ENCODE measurements at regions not wholly inside any gene's neighbourhood (a gene's known extent, or its start where the extent isn't known, plus 50 kb on each side); places are given as distances from the start of the nearest gene placed in this dataset.
A peak's percentile ranks its signal among the peaks of the same experiment; 100 is the strongest.

DNA sequence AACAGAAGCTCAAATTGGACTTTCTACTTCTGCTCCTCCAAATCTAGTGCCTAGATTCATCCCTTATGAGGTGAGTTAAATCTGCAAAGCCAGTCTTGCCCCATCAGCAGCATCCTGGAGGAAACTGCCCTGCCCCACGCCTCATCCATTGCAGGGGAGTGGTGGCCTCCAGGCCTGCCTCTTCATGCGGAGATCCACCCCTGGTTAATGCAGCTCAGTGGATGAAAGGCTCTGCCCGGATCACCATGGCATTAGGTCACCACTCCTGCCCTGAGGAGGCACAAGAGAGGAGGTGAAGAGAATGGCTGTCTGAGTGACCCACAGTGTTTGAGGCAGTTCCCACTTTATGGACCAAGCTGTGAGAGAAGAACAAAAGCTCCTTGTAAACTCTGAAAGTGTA lies 218.1 kb downstream of the C12orf75 start:
- Mint-ChIP-seq H3K27ac (no peak overlapping the region), H3K36me3 (no peaks in the 10 kb centered on the region)
- no peak for DNase-seq (ENCODE audit: low spot score)

DNA sequence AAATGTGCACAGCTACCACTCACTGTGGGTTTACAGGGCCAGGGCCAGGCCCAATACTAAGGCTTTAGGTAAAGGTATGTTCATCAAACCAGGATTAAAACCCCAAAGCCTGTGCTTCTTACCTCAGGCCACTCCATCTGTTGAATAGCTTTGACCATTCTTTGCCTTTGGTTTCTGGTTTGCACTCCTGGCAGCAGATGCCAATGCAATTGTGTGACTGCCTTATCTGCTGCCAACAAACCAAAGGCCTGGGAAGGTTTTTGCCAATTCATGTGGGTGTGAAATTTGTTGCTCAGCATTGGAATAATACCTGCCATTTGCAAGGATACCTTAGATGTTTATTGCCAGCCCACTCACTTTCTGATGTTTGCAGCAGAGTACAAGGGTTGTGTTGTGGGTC lies 221.6 kb downstream of the C12orf75 start:
- peaks cover 1% of the 10 kb centered on the region for H3K9me3 Mint-ChIP-seq
- ATAC-seq (no peak), DNase-seq (ENCODE audit: low spot score) (no peak)
- H3K4me1 Mint-ChIP-seq (ENCODE audit: low read depth in 2 of 2): no peaks in the 10 kb centered on the region
- no peak overlapping the region for H3K27ac Mint-ChIP-seq
- no peaks in the 10 kb centered on the region for H3K36me3 Mint-ChIP-seq
- H3K27me3 Mint-ChIP-seq: no peaks in the 10 kb centered on the region
- H3K4me3 Mint-ChIP-seq: no peak overlapping the region

More for the DNA sequence above, 218.1 kb downstream of the C12orf75 start:
- Mint-ChIP-seq H3K9me3 (peaks cover 3% of the 10 kb centered on the region), H3K27me3 (no peaks in the 10 kb centered on the region), H3K4me3 (no peak overlapping the region), H3K4me1 (ENCODE audit: low read depth in 2 of 2) (no peaks in the 10 kb centered on the region)
- ATAC-seq: no peak

DNA sequence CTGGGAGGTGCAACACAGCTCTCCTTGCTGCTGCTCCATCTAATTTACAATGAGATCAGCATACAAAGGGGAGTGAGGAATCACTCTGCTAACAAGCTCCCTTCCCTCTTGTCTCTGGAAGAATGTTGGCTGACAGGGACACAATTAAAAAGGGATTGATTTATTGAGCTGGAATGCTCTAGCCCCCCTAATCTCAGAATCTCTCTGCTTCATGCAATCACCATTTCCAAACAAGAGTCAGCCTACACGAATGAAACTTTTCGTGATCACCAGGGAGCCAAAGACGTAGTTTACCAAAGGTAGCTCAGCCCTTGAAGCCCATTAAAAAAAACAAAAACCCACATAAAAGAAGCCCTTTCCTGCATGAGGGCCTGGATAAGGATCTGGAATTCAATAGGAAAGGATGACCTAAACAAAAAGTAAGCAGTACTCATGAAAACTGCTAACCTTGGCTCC lies 223.8 kb downstream of the C12orf75 start:
- ATAC-seq: no peak
- Mint-ChIP-seq H3K27ac (no peak overlapping the region), H3K27me3 (no peaks in the 10 kb centered on the region), H3K36me3 (no peaks in the 10 kb centered on the region), H3K9me3 (no peaks in the 10 kb centered on the region), H3K4me1 (ENCODE audit: low read depth in 2 of 2) (no peaks in the 10 kb centered on the region), H3K4me3 (no peak overlapping the region)
- DNase-seq (ENCODE audit: low spot score): no peak

DNA sequence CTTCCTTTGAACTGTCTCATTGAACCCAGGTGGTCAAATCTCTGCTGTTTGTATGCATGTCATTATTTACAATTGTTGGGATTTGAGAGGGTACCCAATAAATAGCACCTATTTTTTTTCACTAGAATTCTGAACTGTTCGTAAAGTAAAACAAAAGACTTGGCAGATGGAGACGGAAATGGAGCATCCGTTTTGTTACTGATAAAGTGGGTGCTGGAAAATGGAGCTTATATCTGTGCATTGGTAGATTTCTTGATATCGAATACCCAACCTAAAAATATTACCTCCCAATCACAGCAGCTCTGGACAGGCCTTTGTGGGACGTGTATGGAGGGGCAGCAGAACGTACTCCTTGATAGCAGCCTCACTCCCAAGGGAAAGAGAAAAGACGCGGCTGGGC lies 224.4 kb downstream of the C12orf75 start:
- Mint-ChIP-seq H3K36me3 (no peaks in the 10 kb centered on the region), H3K27ac (no peak overlapping the region)
- no peak for ATAC-seq

DNA sequence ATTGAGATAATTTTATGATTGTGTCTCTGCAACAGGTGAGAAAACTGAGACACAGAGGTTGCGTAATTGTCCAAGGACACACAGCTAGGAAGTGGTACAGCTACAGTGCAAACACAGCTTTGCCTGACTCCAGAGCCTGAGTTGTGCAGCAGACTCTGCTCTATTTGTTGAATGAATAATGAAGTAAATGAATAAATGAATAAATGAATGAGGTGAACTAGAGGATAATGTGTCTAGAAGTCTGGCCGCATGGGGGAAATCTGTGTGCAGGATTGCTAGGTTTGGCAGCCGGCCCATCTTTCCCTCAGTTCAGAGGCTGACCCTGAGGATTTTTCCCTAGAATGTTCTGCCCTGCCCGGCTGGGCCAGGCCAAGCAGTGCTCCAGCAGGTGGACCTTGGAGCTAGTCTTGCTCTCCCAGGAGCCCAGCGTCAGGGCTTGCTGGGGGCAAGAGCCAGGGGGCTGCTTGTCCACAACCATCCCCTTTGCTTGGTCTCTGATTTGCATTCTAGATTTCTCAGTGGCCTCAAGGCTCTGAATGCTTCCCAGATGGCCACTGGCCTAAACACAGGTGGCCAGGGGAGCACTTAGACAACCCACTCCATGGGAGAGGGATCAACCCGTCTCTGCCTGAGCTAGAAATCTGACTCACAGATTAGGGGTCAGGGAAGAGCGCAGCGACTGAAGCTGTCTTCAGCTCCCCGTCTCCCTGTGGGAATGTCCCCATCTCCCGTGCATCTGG lies 225.2 kb downstream of the C12orf75 start:
- H3K4me3 Mint-ChIP-seq: no peak overlapping the region
- no peaks in the 10 kb centered on the region for H3K9me3 Mint-ChIP-seq
- H3K36me3 Mint-ChIP-seq: no peaks in the 10 kb centered on the region
- no peaks in the 10 kb centered on the region for H3K4me1 Mint-ChIP-seq (ENCODE audit: low read depth in 2 of 2)
- ATAC-seq (no peak), DNase-seq (ENCODE audit: low spot score) (no peak)
- H3K27ac Mint-ChIP-seq: no peak overlapping the region
- H3K27me3 Mint-ChIP-seq: peaks cover 0 to 7% of the 10 kb centered on the region in 2 donors

More for the DNA sequence above, 224.4 kb downstream of the C12orf75 start:
- no peak for DNase-seq (ENCODE audit: low spot score)
- Mint-ChIP-seq H3K27me3 (no peaks in the 10 kb centered on the region), H3K4me1 (ENCODE audit: low read depth in 2 of 2) (no peaks in the 10 kb centered on the region), H3K4me3 (no peak overlapping the region), H3K9me3 (no peaks in the 10 kb centered on the region)

DNA sequence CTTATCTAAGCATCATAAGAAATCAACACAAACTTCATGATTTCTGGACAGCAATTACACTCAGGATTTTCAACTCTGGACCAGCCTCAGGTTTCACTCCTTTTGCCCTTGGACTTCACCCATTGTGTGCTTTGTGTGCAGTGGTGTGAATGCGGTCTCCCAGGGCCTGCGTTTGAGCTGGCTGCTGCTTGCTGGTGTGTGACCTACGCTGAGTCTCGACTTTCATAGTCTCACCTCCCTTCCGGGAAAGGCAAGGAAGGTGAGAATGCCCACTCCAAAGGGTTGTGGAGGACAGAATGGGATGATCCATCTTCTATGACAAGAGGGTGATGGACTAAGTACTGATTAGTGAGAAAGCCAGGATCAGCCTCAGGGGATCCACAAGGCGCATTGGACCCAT lies 228.8 kb downstream of the C12orf75 start:
- Mint-ChIP-seq H3K4me1 (ENCODE audit: low read depth in 2 of 2) (no peaks in the 10 kb centered on the region), H3K9me3 (no peaks in the 10 kb centered on the region), H3K27me3 (peaks cover 0 to 10% of the 10 kb centered on the region in 2 donors), H3K27ac (no peak overlapping the region), H3K4me3 (no peak overlapping the region), H3K36me3 (no peaks in the 10 kb centered on the region)
- peak in 1 of 2 donors; percentile 26 for ATAC-seq
- no peak for DNase-seq (ENCODE audit: low spot score)

DNA sequence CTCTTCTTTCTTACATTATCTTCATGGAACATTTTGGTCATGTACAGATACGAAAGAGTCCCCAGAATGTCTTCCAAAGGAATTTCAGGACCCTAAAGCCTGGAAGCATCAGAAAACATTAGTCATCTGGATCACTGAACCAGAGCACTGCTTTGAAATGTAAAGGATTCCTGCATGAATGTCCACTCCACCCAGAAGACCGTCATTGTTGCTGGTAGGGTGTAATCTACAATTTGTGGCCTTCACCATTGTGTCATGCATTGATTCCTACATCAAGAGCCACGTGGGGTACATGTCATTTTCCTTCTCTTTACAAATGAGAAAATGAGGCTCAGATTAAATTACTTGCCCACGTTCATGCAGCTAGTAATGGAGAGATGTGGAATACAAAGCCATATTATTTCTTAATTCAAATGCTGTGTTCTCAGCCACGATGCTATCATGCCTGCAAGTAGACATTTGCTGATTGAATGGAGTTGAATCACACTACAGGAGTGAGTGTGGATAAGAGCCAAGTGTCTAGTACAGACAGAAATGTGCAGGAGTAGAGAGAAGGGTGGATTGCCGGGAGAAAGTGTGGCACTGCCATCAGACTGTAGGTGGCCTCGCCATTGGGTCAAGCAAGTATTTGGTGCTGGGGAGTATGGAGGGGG lies 231.2 kb downstream of the C12orf75 start:
- Mint-ChIP-seq H3K9me3 (no peaks in the 10 kb centered on the region), H3K27ac (no peak overlapping the region), H3K4me1 (ENCODE audit: low read depth in 2 of 2) (no peaks in the 10 kb centered on the region), H3K4me3 (no peak overlapping the region), H3K27me3 (peaks cover 3 to 10% of the 10 kb centered on the region in 2 donors), H3K36me3 (no peaks in the 10 kb centered on the region)
- ATAC-seq: no peak
- no peak for DNase-seq (ENCODE audit: low spot score)

DNA sequence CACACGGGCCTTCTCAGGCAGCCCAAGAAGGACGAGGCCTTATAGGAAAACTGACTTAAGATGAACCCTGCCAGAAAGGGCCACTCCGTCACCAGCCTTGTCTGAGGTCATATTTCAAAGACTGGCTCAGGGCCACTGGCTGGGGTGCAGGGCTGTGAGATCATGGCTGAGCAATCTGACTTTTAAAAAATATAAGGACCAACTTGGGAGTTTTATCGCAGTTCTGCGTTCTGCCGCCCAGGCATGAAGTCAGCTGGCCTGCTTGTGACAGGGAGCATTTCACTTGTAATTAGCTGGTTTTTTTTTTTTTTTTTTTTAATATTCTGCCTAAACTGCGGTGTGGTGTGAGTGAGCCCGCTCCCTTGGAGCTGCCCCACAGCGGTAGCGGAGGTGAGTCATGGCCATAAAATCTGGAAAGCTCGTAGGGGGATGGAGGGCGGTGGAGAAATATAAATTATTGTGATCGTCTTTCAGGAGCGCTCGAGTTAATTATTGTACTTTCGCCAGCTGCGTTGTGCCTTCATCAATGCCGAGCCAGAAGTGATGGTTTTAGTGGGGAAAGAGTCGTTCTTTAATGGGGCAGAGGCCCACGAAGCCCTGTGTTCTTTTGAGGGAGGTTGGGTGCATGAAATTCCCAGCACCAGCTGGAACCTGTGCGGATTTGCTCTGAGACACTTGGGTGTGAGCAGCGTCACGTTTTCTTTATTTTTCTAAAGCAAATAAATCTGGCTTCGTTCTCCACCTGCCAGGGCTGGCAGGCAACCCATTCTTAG lies 231.9 kb downstream of the C12orf75 start:
- DNase-seq (ENCODE audit: low spot score) (no peak), ATAC-seq (no peak)
- H3K4me3 Mint-ChIP-seq: no peak overlapping the region
- H3K4me1 Mint-ChIP-seq (ENCODE audit: low read depth in 2 of 2): no peaks in the 10 kb centered on the region
- peaks cover 3 to 11% of the 10 kb centered on the region in 2 donors for H3K27me3 Mint-ChIP-seq
- H3K36me3 Mint-ChIP-seq: no peaks in the 10 kb centered on the region
- no peaks in the 10 kb centered on the region for H3K9me3 Mint-ChIP-seq
- H3K27ac Mint-ChIP-seq: no peak overlapping the region

DNA sequence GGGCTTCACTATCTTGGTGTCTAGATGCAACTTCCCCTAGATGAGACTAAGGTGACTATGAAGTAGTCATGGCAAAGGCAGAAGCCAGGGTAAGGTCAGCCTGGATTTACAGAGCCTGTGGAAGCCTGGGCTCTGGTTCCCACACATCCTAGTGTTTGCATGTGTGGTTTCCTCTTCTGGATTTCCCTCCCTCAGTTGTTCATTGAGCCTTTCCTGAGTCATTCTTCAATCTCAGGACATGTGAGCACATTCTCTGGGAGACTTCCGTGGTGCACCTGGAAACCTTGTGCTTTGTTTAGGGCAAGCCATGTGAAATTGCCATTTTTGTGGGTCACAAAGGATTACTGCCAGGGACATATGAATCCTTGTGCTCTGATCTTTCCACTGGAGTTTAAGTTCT lies 236.6 kb downstream of the C12orf75 start:
- Mint-ChIP-seq H3K4me3 (no peak overlapping the region), H3K27me3 (peaks cover 3 to 6% of the 10 kb centered on the region in 2 donors), H3K27ac (no peak overlapping the region), H3K9me3 (no peaks in the 10 kb centered on the region), H3K4me1 (ENCODE audit: low read depth in 2 of 2) (peaks cover 0 to 8% of the 10 kb centered on the region in 2 donors), H3K36me3 (no peaks in the 10 kb centered on the region)
- DNase-seq (ENCODE audit: low spot score) (no peak), ATAC-seq (no peak)

DNA sequence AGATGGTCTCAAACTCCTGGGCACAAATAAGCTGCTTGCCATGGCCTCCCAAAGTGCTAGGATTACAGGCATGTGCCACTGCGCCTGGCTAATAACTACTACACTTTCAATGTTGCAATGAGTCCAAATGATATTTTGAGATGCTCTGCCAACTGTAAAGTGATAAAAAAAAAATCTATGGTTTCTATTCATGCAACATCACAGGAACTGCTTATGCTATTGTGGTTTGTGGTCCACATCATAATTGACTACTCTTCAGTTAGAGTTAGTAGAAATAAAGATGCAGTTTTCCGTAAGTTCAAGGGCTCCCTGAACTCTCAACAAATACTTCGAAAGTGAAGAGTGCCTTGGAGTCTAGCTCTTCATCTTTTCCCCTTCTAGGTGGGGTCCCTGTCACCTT lies 239.4 kb downstream of the C12orf75 start:
- H3K9me3 Mint-ChIP-seq: no peaks in the 10 kb centered on the region
- peaks cover 0 to 8% of the 10 kb centered on the region in 2 donors for H3K4me1 Mint-ChIP-seq (ENCODE audit: low read depth in 2 of 2)
- H3K27me3 Mint-ChIP-seq: peaks cover 7 to 24% of the 10 kb centered on the region in 2 donors
- DNase-seq (ENCODE audit: low spot score) (no peak), ATAC-seq (peak in 1 of 2 donors; percentile 51)
- H3K4me3 Mint-ChIP-seq: no peak overlapping the region
- no peak overlapping the region for H3K27ac Mint-ChIP-seq
- no peaks in the 10 kb centered on the region for H3K36me3 Mint-ChIP-seq

DNA sequence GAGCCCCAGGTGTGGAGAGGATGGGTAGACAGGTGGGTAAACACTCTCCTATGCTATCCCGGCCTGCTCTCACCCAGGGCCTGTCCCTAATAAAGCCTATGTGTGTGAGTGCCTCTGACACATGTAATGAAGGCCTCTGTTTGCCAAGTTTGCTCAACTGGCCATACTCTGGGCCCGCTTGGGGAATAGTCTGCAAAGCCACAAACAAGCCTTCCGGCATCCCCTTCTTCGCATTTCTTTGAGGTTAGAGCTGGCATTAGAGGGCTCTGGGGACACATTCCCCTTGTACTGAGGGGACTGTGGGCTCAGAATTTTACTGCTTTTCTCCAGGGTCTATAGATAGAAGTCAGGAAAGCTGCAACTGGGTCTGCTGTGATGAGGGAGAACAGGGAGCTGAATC lies 240.5 kb downstream of the C12orf75 start:
- H3K36me3 Mint-ChIP-seq: no peaks in the 10 kb centered on the region
- no peak for DNase-seq (ENCODE audit: low spot score)
- no peak overlapping the region for H3K27ac Mint-ChIP-seq
- no peaks in the 10 kb centered on the region for H3K9me3 Mint-ChIP-seq
- H3K4me1 Mint-ChIP-seq (ENCODE audit: low read depth in 2 of 2): peaks cover 0 to 8% of the 10 kb centered on the region in 2 donors
- no peak overlapping the region for H3K4me3 Mint-ChIP-seq
- ATAC-seq: peak in 1 of 2 donors; percentile 38
- H3K27me3 Mint-ChIP-seq: peaks cover 8 to 34% of the 10 kb centered on the region in 2 donors

DNA sequence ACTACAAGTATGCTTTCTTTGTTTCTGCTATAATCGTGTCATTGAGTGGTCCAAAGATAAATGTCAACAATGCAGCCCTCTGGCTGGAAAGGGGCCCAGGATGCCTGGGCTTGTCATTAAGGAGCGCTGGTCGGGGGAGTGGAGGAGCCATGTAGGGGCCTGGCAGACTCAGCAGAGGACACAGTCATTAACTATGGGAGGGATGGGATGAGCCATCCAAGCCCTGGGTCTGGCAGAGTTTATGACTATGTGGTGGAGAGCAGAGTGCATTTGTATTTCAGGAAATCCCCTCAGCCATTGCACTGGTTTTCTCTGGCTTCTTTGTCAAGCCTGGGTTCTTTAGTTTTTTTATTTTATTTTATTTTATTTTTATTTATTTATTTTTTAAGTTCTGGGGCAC lies 243.1 kb downstream of the C12orf75 start:
- H3K27me3 Mint-ChIP-seq: peaks cover 12 to 34% of the 10 kb centered on the region in 2 donors
- ATAC-seq: no peak
- no peak overlapping the region for H3K4me3 Mint-ChIP-seq
- DNase-seq (ENCODE audit: low spot score): no peak
- no peak overlapping the region for H3K27ac Mint-ChIP-seq
- no peaks in the 10 kb centered on the region for H3K9me3 Mint-ChIP-seq
- H3K36me3 Mint-ChIP-seq: no peaks in the 10 kb centered on the region
- peaks cover 0 to 8% of the 10 kb centered on the region in 2 donors for H3K4me1 Mint-ChIP-seq (ENCODE audit: low read depth in 2 of 2)

DNA sequence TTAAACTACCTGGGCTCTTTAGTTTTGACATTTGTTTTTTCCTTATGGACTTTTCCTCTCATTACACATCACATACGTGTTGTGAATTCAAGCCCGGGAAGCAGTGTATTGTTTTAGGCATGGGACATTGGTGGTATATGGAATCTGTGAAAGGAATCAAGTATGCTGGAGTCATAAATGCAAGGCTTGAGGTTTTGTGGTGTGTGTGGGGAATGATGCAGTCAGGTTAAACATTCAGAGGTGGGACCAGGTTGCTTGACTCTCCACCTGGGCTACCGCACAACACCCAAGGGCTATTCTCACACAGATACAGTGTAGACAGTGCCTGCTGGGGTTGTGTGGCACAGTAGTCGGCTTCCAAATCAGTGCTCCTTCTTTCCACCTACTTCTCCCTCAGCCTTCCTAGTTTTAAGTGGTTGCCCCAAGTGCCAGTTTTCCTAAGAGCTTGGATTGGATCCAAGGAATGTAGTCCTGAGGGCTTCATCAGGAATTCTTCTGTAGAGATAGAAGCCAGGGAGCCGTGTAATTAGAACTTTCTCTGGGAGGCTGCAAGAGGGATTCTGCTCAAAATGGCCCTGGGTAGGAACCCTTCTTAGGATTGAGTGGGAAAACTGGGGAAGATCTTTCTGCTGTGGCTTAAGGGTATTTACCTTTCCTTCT lies 243.7 kb downstream of the C12orf75 start:
- Mint-ChIP-seq H3K36me3 (no peaks in the 10 kb centered on the region), H3K9me3 (no peaks in the 10 kb centered on the region)
- DNase-seq (ENCODE audit: low spot score): no peak

More for the DNA sequence above, 243.7 kb downstream of the C12orf75 start:
- H3K27me3 Mint-ChIP-seq: peaks cover 12 to 34% of the 10 kb centered on the region in 2 donors
- peaks cover 0 to 8% of the 10 kb centered on the region in 2 donors for H3K4me1 Mint-ChIP-seq (ENCODE audit: low read depth in 2 of 2)
- no peak overlapping the region for H3K4me3 Mint-ChIP-seq
- no peak overlapping the region for H3K27ac Mint-ChIP-seq
- no peak for ATAC-seq
